K562 (cell line): ENCODE measurements at regions not wholly inside any gene's neighbourhood (a gene's known extent, or its start where the extent isn't known, plus 50 kb on each side); places are given as distances from the start of the nearest gene placed in this dataset.
"Not testable (repeated sequence)": the region's sequence is repeated elsewhere in the genome, so short reads cannot be mapped to it uniquely, and the experiment has no call there.

ENCODE experiments used
- ADNP ChIP-seq: fragments of 200-800 bp; sonication (Bioruptor generic); IDR thresholded peaks from 2 replicates; pipeline ENCODE4 v1.6.1; 2016; ENCODE audit warnings: missing genetic modification characterization, missing compliant biosample characterization
- HMG20A ChIP-seq: fragments of 450-650 bp; formaldehyde crosslinking; conservative IDR thresholded peaks from 2 replicates; pipeline ENCODE4 v1.4.0; 2020; ENCODE audit warnings: mild to moderate bottlenecking, mixed read lengths
- SOX6 ChIP-seq: fragments of 450-650 bp; IDR thresholded peaks from 2 replicates; pipeline ENCODE4 v1.6.1; 2014; ENCODE audit warnings: mild to moderate bottlenecking
- ZBTB49 ChIP-seq: sonication (generic); formaldehyde crosslinking; IDR thresholded peaks from 2 replicates; pipeline ENCODE4 v1.8.0; 2022; ENCODE audit warnings: missing genetic modification reagents, mild to moderate bottlenecking, borderline replicate concordance
- ZHX1 ChIP-seq: fragments of 150-350 bp; conservative IDR thresholded peaks from 2 replicates; pipeline ENCODE4 v1.6.1; 2014; ENCODE audit warnings: low read length
- ZNF696 ChIP-seq: fragments of 250-450 bp; sonication (Bioruptor Pico); conservative IDR thresholded peaks from 2 replicates; pipeline ENCODE4 v1.4.0; 2020; ENCODE audit warnings: mild to moderate bottlenecking, moderate library complexity
- ZNF740 ChIP-seq, 3 experiments: fragments of 200-800 bp in 1 of 3; sonication (Bioruptor generic) in 1 of 3; sonication (generic) in 1 of 3; formaldehyde crosslinking in 1 of 3; IDR thresholded peaks; 2 replicates each; pipeline versions ENCODE4 v1.6.1 to v1.8.0; 2016 to 2022; ENCODE audit warnings: mild to moderate bottlenecking in 2 of 3, missing compliant biosample characterization in 2 of 3, missing genetic modification characterization in 2 of 3, missing genetic modification reagents in 1 of 3
- TF ChIP-seq, protein P1 (sequence below), 3 experiments: IDR thresholded peaks in 2 of 3; conservative IDR thresholded peaks in 1 of 3; 2 replicates each; pipeline ENCODE4 v1.5.1; 2011 to 2012; ENCODE audit warnings: low read length in 3 of 3, mild to moderate bottlenecking in 3 of 3, control low read depth in 2 of 3, improper control_type of control experiment in 1 of 3, inconsistent platforms in 1 of 3, low read depth in 1 of 3, mixed read lengths in 1 of 3, moderate library complexity in 1 of 3; ENCODE audit not compliant: insufficient read depth in 2 of 3

- TF ChIP-seq ADNP (tag); ZNF740 (CRISPR knock-in tag; IDR thresholded peaks at IDR 0.05); ZNF740 (tag; IDR thresholded peaks at IDR 0.05); ZNF696 (CRISPR knock-in tag); ZBTB49 (CRISPR knock-in tag); ZHX1; SOX6; HMG20A: not testable (repeated sequence)
- TF ChIP-seq, protein P1, sequence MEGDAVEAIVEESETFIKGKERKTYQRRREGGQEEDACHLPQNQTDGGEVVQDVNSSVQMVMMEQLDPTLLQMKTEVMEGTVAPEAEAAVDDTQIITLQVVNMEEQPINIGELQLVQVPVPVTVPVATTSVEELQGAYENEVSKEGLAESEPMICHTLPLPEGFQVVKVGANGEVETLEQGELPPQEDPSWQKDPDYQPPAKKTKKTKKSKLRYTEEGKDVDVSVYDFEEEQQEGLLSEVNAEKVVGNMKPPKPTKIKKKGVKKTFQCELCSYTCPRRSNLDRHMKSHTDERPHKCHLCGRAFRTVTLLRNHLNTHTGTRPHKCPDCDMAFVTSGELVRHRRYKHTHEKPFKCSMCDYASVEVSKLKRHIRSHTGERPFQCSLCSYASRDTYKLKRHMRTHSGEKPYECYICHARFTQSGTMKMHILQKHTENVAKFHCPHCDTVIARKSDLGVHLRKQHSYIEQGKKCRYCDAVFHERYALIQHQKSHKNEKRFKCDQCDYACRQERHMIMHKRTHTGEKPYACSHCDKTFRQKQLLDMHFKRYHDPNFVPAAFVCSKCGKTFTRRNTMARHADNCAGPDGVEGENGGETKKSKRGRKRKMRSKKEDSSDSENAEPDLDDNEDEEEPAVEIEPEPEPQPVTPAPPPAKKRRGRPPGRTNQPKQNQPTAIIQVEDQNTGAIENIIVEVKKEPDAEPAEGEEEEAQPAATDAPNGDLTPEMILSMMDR (IDR thresholded peaks at IDR 0.05 in 2 of 3, conservative IDR thresholded peaks at IDR 0.05 in 1 of 3; ENCODE audit: insufficient read depth in 2 of 3, low read depth in 1 of 3, low read length in 3 of 3) = peak in 1 of 3 experiments; percentile 32; a peak in 2 of 6 replicates
These were observed 1164.3 kb downstream of the RPIA start for GRCh38 chr2:89855752-89856151.
